OCI-LY7 (cell line): ENCODE measurements at regions not wholly inside any gene's neighbourhood (a gene's known extent, or its start where the extent isn't known, plus 50 kb on each side); places are given as distances from the start of the nearest gene placed in this dataset.

Experiments
- CTCF ChIP-seq: fragments of 200-600 bp; sonication (generic); conservative IDR thresholded peaks from 2 replicates; pipeline ENCODE4 v1.5.1; 2014; ENCODE audit warnings: mild to moderate bottlenecking, antibody characterized with exemption, low read length, moderate library complexity, mixed read lengths
- EZH2phosphoT487 ChIP-seq: fragments of 200-600 bp; sonication (generic); IDR thresholded peaks from 2 replicates; pipeline ENCODE4 v1.6.1; 2018; ENCODE audit warnings: low read depth, borderline replicate concordance, mild to moderate bottlenecking, mixed run types, antibody characterized with exemption, low read length, moderate library complexity, mixed read lengths

GRCh38 chr6:141041596-141042087, 1091.1 kb upstream of the GJE1 start:
- TF ChIP-seq CTCF (no peak), EZH2phosphoT487 (no peak)
